ENCODE measurements at regions not wholly inside any gene's neighbourhood (a gene's known extent, or its start where the extent isn't known, plus 50 kb on each side); places are given as distances from the start of the nearest gene placed in this dataset. TPM values are rescaled to one million over a fixed set of nuclear protein-coding genes. Genes with fewer than 3 reads are reported as not detected.

DNA sequence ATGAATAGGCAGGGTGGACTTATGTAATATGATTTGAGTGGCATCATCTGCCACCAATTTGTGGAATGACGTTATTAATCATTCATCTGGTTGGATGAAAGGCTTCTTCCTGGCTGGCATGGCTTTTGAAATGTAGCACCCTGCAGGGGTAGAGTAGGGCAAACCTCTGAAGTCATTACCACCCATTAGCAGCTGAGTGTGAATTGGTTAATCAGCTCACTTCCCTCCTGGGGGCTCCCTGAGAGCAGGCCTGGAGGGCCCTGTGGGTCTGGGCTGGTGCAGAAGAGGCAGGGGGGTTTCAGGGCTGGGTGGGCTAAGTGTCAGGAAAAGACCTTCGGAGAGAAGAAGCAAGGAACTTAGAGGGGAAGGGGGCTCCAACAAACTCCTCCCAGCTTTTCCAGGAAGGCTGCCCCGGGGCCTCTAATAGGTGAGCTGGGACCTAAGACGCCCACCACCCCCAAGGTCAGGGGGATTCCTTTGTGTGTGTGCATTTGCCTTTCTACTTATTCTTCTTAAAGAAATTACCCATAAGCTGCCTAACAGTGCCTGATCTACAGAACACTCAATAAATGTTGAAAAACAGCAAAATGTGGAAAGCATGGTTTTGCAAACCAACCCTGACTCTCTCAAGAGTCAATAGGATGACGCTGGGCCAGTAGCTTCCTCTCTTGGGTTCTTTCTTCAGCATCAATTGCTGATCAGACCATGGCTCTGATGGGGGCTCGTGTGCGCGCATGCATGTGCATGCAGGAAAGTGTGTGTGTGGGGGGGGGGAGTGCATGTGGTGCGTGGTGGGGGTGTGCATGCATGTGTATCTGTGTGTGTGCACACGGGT is 49.7 kb upstream of the ZNF516 start:
- no peaks in the 10 kb centered on the region for H3K36me3 ChIP-seq (ENCODE audit: insufficient read depth, low read length)
- H4K20me1 ChIP-seq (ENCODE audit: insufficient read depth, low read length): no peaks in the 10 kb centered on the region
- H3K9me2 ChIP-seq (ENCODE audit: insufficient read depth, low read length): no peaks in the 10 kb centered on the region
- H3K4me1 ChIP-seq (ENCODE audit: insufficient read depth, low read length, poor library complexity, severe bottlenecking): no peaks in the 10 kb centered on the region
- no peak overlapping the region for H2AFZ ChIP-seq (ENCODE audit: low read length)
- no peaks in the 10 kb centered on the region for H3K9me3 ChIP-seq (ENCODE audit: low read length)
- TF ChIP-seq, protein P1, sequence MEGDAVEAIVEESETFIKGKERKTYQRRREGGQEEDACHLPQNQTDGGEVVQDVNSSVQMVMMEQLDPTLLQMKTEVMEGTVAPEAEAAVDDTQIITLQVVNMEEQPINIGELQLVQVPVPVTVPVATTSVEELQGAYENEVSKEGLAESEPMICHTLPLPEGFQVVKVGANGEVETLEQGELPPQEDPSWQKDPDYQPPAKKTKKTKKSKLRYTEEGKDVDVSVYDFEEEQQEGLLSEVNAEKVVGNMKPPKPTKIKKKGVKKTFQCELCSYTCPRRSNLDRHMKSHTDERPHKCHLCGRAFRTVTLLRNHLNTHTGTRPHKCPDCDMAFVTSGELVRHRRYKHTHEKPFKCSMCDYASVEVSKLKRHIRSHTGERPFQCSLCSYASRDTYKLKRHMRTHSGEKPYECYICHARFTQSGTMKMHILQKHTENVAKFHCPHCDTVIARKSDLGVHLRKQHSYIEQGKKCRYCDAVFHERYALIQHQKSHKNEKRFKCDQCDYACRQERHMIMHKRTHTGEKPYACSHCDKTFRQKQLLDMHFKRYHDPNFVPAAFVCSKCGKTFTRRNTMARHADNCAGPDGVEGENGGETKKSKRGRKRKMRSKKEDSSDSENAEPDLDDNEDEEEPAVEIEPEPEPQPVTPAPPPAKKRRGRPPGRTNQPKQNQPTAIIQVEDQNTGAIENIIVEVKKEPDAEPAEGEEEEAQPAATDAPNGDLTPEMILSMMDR (conservative IDR thresholded peaks at IDR 0.05; ENCODE audit: low read length): no peak
- no peak for TF ChIP-seq EZH2phosphoT487 (IDR thresholded peaks at IDR 0.05; ENCODE audit: borderline replicate concordance, low read depth, low read length)
- intact Hi-C loops (cut with micrococcal nuclease; ENCODE audit: unreplicated experiment): no loop called here
- ChIA-PET POLR2A (no interaction called here), CTCF (ENCODE audit: unreplicated experiment) (no interaction called here)
- DNase-seq (ENCODE audit: low spot score): no peak
- H3K27ac ChIP-seq (ENCODE audit: low read depth, low read length, poor library complexity, severe bottlenecking): no peak overlapping the region
- no peak overlapping the region for H3K4me3 ChIP-seq (ENCODE audit: low read depth, low read length, poor library complexity, severe bottlenecking)
- H3K79me2 ChIP-seq (ENCODE audit: insufficient read depth, low read depth, low read length): no peaks in the 10 kb centered on the region
- H3K4me2 ChIP-seq (ENCODE audit: low read length): no peak overlapping the region
- no TSS peak for BruUV-seq (replicated peaks)

Small RNA genes lying in the stretch of these regions (small RNA-seq; reads per million reads assigned to genes)
- not detected for gene AC139085.1

Measured in OCI-LY7 (cell line).